GM19452 (cell line): ENCODE measurements at regions not wholly inside any gene's neighbourhood (a gene's known extent, or its start where the extent isn't known, plus 50 kb on each side); places are given as distances from the start of the nearest gene placed in this dataset.
A peak's percentile ranks its signal among the peaks of the same experiment; 100 is the strongest.

Source experiments
- ATAC-seq: cut with Tn5 transposase; IDR thresholded peaks from one replicate; pipeline ENCODE4 v1.9.1; 2021; ENCODE audit not compliant: unreplicated experiment

GRCh38 chr11:29364006-29364405 is 652.8 kb downstream of the KCNA4 start:
- no peak for ATAC-seq

- no peak for ATAC-seq
Measured at GRCh38 chr11:29361369-29361768, 655.5 kb downstream of the KCNA4 start.

GRCh38 chr11:29353833-29354232 is 663.0 kb downstream of the KCNA4 start:
- ATAC-seq = no peak

GRCh38 chr11:29352273-29352795 is 664.5 kb downstream of the KCNA4 start:
- no peak for ATAC-seq

- ATAC-seq = no peak
Measured at GRCh38 chr11:29351301-29351873, 665.4 kb downstream of the KCNA4 start.

GRCh38 chr11:29343465-29344333 is 673.1 kb downstream of the KCNA4 start:
- peak; percentile 95 for ATAC-seq

GRCh38 chr11:29336727-29337575 is 679.9 kb downstream of the KCNA4 start:
- ATAC-seq = no peak

- ATAC-seq = no peak
Measured at GRCh38 chr11:29334776-29335130, 682.1 kb downstream of the KCNA4 start.

GRCh38 chr11:29333993-29334775 is 682.6 kb downstream of the KCNA4 start:
- ATAC-seq = peak; percentile 92

- no peak for ATAC-seq
Measured at GRCh38 chr11:29331451-29332010, 685.3 kb downstream of the KCNA4 start.

- no peak for ATAC-seq
Measured at GRCh38 chr11:29328961-29329441, 687.8 kb downstream of the KCNA4 start.

GRCh38 chr11:29327891-29328290 is 688.9 kb downstream of the KCNA4 start:
- ATAC-seq = no peak

GRCh38 chr11:29326757-29327156 is 690.1 kb downstream of the KCNA4 start:
- no peak for ATAC-seq

- no peak for ATAC-seq
Measured at GRCh38 chr11:29324328-29324727, 692.5 kb downstream of the KCNA4 start.

- no peak for ATAC-seq
Measured at GRCh38 chr11:29321293-29322132, 695.3 kb downstream of the KCNA4 start.

GRCh38 chr11:29320196-29320595 is 696.6 kb downstream of the KCNA4 start:
- no peak for ATAC-seq

GRCh38 chr11:29319210-29319609 is 697.6 kb downstream of the KCNA4 start:
- ATAC-seq = no peak

GRCh38 chr11:29318134-29318845 is 698.5 kb downstream of the KCNA4 start:
- no peak for ATAC-seq

GRCh38 chr11:29317694-29318093 is 699.1 kb downstream of the KCNA4 start:
- no peak for ATAC-seq
